ENCODE measurements at regions not wholly inside any gene's neighbourhood (a gene's known extent, or its start where the extent isn't known, plus 50 kb on each side); places are given as distances from the start of the nearest gene placed in this dataset.

DNA sequence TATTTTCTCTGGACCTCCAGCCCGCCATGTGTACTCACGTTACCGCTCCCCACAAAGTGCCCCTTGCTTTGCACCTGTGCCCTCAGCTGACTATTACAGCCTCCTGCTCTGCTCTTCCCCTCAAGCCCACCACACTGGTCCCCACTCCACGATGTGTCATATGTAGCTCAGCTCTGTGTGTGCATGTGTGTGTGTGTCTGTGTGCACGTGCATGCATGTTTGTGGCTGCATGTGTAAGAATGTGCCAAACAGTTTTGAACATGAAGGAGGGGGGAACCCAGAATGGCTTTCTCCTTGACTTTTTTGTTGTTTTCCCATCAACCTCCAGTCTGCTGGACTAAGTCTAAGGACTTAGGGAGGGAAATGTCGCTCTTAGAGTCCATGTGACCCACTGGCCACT lies 54.8 kb upstream of the BTRC start:
- no peak for DNase-seq (ENCODE audit: low read depth)

- no peak for DNase-seq (ENCODE audit: low read depth)
Observed at GRCh38 chr10:101301111-101301731, 52.7 kb upstream of the BTRC start.

GRCh38 chr10:101303087-101303703 lies 50.8 kb upstream of the BTRC start:
- DNase-seq (ENCODE audit: low read depth) = no peak

Data from stimulated activated CD8-positive, alpha-beta memory T cell treated with anti-CD3 and anti-CD28 coated beads, Interleukin-12 subunit alpha, Interleukin-12 subunit beta, amount 100 ng/mL, for 4 hours (primary cell).